Mucosa of stomach (tissue), 1 donor: ENCODE measurements at regions not wholly inside any gene's neighbourhood (a gene's known extent, or its start where the extent isn't known, plus 50 kb on each side); places are given as distances from the start of the nearest gene placed in this dataset.

ENCODE experiments used
- H3K27me3 ChIP-seq: one replicate; pipeline ENCODE4 v1.7.0; 2013; ENCODE audit warnings: mild to moderate bottlenecking, low read length; ENCODE audit not compliant: control insufficient read depth, insufficient read depth
- H3K36me3 ChIP-seq: one replicate; pipeline ENCODE4 v1.7.0; 2013; ENCODE audit warnings: low read length; ENCODE audit not compliant: control insufficient read depth, insufficient read depth
- H3K4me1 ChIP-seq: one replicate; pipeline ENCODE4 v1.7.0; 2013; ENCODE audit warnings: mild to moderate bottlenecking, low read length; ENCODE audit not compliant: control insufficient read depth, insufficient read depth
- H3K4me3 ChIP-seq: one replicate; pipeline ENCODE4 v1.7.0; 2013; ENCODE audit warnings: low read length
- H3K9ac ChIP-seq: one replicate; pipeline ENCODE4 v1.7.0; 2013; ENCODE audit warnings: mild to moderate bottlenecking, low read length, moderate library complexity
- H3K9me3 ChIP-seq: one replicate; pipeline ENCODE4 v1.7.0; 2013; ENCODE audit warnings: mild to moderate bottlenecking, low read length, moderate library complexity; ENCODE audit not compliant: control insufficient read depth
- donor health status: Pancreatic carcinoma.

- H3K9me3 ChIP-seq: no peaks in the 10 kb centered on the region
- H3K9ac ChIP-seq: no peak overlapping the region
- H3K36me3 ChIP-seq: no peaks in the 10 kb centered on the region
- H3K4me1 ChIP-seq: no peaks in the 10 kb centered on the region
- no peak overlapping the region for H3K4me3 ChIP-seq
- H3K27me3 ChIP-seq: no peaks in the 10 kb centered on the region
Observed at GRCh38 chr12:34287986-34288962, 266.0 kb downstream of the ALG10 start.

- no peak overlapping the region for H3K9ac ChIP-seq
- H3K36me3 ChIP-seq: no peaks in the 10 kb centered on the region
- no peak overlapping the region for H3K4me3 ChIP-seq
- H3K9me3 ChIP-seq: no peaks in the 10 kb centered on the region
- H3K4me1 ChIP-seq: no peaks in the 10 kb centered on the region
- no peaks in the 10 kb centered on the region for H3K27me3 ChIP-seq
Observed at GRCh38 chr12:34288963-34289345, 266.7 kb downstream of the ALG10 start.

GRCh38 chr12:34289431-34290380 lies 267.4 kb downstream of the ALG10 start:
- H3K27me3 ChIP-seq: no peaks in the 10 kb centered on the region
- no peak overlapping the region for H3K4me3 ChIP-seq
- H3K4me1 ChIP-seq: no peaks in the 10 kb centered on the region
- no peak overlapping the region for H3K9ac ChIP-seq
- no peaks in the 10 kb centered on the region for H3K36me3 ChIP-seq
- H3K9me3 ChIP-seq: no peaks in the 10 kb centered on the region

GRCh38 chr12:34290381-34290995 lies 268.2 kb downstream of the ALG10 start:
- Histone ChIP-seq H3K4me3 (no peak overlapping the region), H3K9me3 (no peaks in the 10 kb centered on the region), H3K9ac (no peak overlapping the region), H3K36me3 (no peaks in the 10 kb centered on the region), H3K27me3 (no peaks in the 10 kb centered on the region), H3K4me1 (no peaks in the 10 kb centered on the region)

GRCh38 chr12:34291001-34291400 lies 268.7 kb downstream of the ALG10 start:
- H3K4me3 ChIP-seq: no peak overlapping the region
- H3K27me3 ChIP-seq: no peaks in the 10 kb centered on the region
- no peak overlapping the region for H3K9ac ChIP-seq
- H3K9me3 ChIP-seq: no peaks in the 10 kb centered on the region
- H3K36me3 ChIP-seq: no peaks in the 10 kb centered on the region
- no peaks in the 10 kb centered on the region for H3K4me1 ChIP-seq

- H3K4me1 ChIP-seq: no peaks in the 10 kb centered on the region
- no peak overlapping the region for H3K4me3 ChIP-seq
- no peak overlapping the region for H3K9ac ChIP-seq
- no peaks in the 10 kb centered on the region for H3K9me3 ChIP-seq
- H3K36me3 ChIP-seq: no peaks in the 10 kb centered on the region
- H3K27me3 ChIP-seq: no peaks in the 10 kb centered on the region
Observed at GRCh38 chr12:34291426-34291901, 269.2 kb downstream of the ALG10 start.

GRCh38 chr12:34292736-34293625 lies 270.7 kb downstream of the ALG10 start:
- no peaks in the 10 kb centered on the region for H3K9me3 ChIP-seq
- H3K36me3 ChIP-seq: no peaks in the 10 kb centered on the region
- no peak overlapping the region for H3K9ac ChIP-seq
- no peaks in the 10 kb centered on the region for H3K4me1 ChIP-seq
- no peaks in the 10 kb centered on the region for H3K27me3 ChIP-seq
- H3K4me3 ChIP-seq: no peak overlapping the region

- H3K9me3 ChIP-seq: no peaks in the 10 kb centered on the region
Observed at GRCh38 chr12:34294137-34294536, 271.8 kb downstream of the ALG10 start.

GRCh38 chr12:34294671-34295365 lies 272.5 kb downstream of the ALG10 start:
- no peaks in the 10 kb centered on the region for H3K36me3 ChIP-seq
- H3K9ac ChIP-seq: no peak overlapping the region
- H3K4me3 ChIP-seq: no peak overlapping the region
- H3K27me3 ChIP-seq: no peaks in the 10 kb centered on the region
- H3K9me3 ChIP-seq: no peaks in the 10 kb centered on the region
- no peaks in the 10 kb centered on the region for H3K4me1 ChIP-seq

More at GRCh38 chr12:34294137-34294536, 271.8 kb downstream of the ALG10 start:
- no peaks in the 10 kb centered on the region for H3K27me3 ChIP-seq
- no peak overlapping the region for H3K4me3 ChIP-seq
- H3K4me1 ChIP-seq: no peaks in the 10 kb centered on the region
- H3K36me3 ChIP-seq: no peaks in the 10 kb centered on the region
- no peak overlapping the region for H3K9ac ChIP-seq

- Histone ChIP-seq H3K9ac (no peak overlapping the region), H3K36me3 (no peaks in the 10 kb centered on the region), H3K4me1 (no peaks in the 10 kb centered on the region), H3K27me3 (no peaks in the 10 kb centered on the region), H3K4me3 (no peak overlapping the region), H3K9me3 (peaks cover 2% of the 10 kb centered on the region)
Observed at GRCh38 chr12:34295366-34296142, 273.3 kb downstream of the ALG10 start.
